Mesothelial cell of epicardium (in vitro differentiated cells): ENCODE measurements at regions not wholly inside any gene's neighbourhood (a gene's known extent, or its start where the extent isn't known, plus 50 kb on each side); places are given as distances from the start of the nearest gene placed in this dataset.

Experiments
- DNase-seq, 2 experiments: peaks; one replicate each; pipeline ENCODE4 v3.0.0; 2021; ENCODE audit warnings: low spot score in 2 of 2; ENCODE audit not compliant: unreplicated experiment in 2 of 2
- H3K27ac Mint-ChIP-seq: 2 replicates; pipeline ENCODE4 v1.8.0; 2021; ENCODE audit warnings: mixed read lengths
- H3K27me3 Mint-ChIP-seq: 2 replicates; pipeline ENCODE4 v1.8.0; 2021; ENCODE audit warnings: low read depth, mixed read lengths
- H3K36me3 Mint-ChIP-seq: 2 replicates; pipeline ENCODE4 v1.8.0; 2021; ENCODE audit warnings: mixed read lengths
- H3K4me1 Mint-ChIP-seq: 2 replicates; pipeline ENCODE4 v1.8.0; 2021; ENCODE audit warnings: mixed read lengths
- H3K4me3 Mint-ChIP-seq: 2 replicates; pipeline ENCODE4 v1.8.0; 2021; ENCODE audit warnings: mild to moderate bottlenecking, moderate library complexity, mixed read lengths
- H3K9me3 Mint-ChIP-seq: 2 replicates; pipeline ENCODE4 v1.8.0; 2021; ENCODE audit warnings: mixed read lengths
- TF ChIP-seq, protein P1 (sequence below): fragments of 200-600 bp; sonication (generic); IDR thresholded peaks from one replicate; pipeline ENCODE4 v1.5.0; 2021; ENCODE audit warnings: antibody characterized with exemption; ENCODE audit not compliant: unreplicated experiment

- Mint-ChIP-seq H3K27ac (no peak overlapping the region), H3K9me3 (no peaks in the 10 kb centered on the region), H3K36me3 (no peaks in the 10 kb centered on the region), H3K4me1 (no peaks in the 10 kb centered on the region), H3K4me3 (no peak overlapping the region), H3K27me3 (peaks cover 58% of the 10 kb centered on the region)
- TF ChIP-seq, protein P1, sequence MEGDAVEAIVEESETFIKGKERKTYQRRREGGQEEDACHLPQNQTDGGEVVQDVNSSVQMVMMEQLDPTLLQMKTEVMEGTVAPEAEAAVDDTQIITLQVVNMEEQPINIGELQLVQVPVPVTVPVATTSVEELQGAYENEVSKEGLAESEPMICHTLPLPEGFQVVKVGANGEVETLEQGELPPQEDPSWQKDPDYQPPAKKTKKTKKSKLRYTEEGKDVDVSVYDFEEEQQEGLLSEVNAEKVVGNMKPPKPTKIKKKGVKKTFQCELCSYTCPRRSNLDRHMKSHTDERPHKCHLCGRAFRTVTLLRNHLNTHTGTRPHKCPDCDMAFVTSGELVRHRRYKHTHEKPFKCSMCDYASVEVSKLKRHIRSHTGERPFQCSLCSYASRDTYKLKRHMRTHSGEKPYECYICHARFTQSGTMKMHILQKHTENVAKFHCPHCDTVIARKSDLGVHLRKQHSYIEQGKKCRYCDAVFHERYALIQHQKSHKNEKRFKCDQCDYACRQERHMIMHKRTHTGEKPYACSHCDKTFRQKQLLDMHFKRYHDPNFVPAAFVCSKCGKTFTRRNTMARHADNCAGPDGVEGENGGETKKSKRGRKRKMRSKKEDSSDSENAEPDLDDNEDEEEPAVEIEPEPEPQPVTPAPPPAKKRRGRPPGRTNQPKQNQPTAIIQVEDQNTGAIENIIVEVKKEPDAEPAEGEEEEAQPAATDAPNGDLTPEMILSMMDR = no peak
- DNase-seq = no peak
Observed at GRCh38 chr1:30051777-30052176, 671.6 kb downstream of the MATN1 start.

DNA sequence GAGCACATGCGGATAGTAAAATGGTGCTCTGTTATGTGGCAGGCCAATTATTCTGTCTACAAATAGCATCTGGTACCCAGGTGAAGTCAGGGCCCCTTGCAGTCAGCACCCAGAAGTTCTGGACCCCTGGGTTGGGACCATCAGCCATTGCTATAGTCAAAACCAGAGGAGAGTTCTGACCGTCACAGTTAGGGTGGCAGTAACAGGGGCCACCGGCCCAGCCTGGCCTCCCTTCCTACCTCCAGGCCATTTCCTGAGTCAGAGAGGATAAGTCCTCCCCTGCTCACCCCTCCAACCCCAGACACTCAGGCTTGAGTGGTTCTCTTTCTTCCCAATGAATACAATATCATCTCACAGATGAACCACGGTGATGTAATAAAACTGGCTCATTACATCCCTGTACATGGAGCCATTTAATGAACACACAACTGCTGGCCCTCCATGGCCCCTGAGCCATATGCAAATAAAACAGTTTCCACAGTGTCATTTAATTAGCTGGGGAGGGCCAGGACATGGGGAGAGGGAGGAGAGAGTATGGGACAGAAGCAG is 673.6 kb downstream of the MATN1 start:
- no peak overlapping the region for H3K4me3 Mint-ChIP-seq
- no peak overlapping the region for H3K27ac Mint-ChIP-seq
- peak in 1 of 2 experiments; percentile 11 for DNase-seq
- no peaks in the 10 kb centered on the region for H3K4me1 Mint-ChIP-seq
- no peaks in the 10 kb centered on the region for H3K36me3 Mint-ChIP-seq
- TF ChIP-seq, protein P1 = no peak
- peaks cover 49% of the 10 kb centered on the region for H3K27me3 Mint-ChIP-seq
- H3K9me3 Mint-ChIP-seq = no peaks in the 10 kb centered on the region

GRCh38 chr1:30048905-30049304 is 674.5 kb downstream of the MATN1 start:
- Mint-ChIP-seq H3K9me3 (no peaks in the 10 kb centered on the region), H3K4me3 (no peak overlapping the region)

GRCh38 chr1:30047576-30047975 is 675.8 kb downstream of the MATN1 start:
- H3K4me1 Mint-ChIP-seq = no peaks in the 10 kb centered on the region
- no peaks in the 10 kb centered on the region for H3K9me3 Mint-ChIP-seq
- peaks cover 30% of the 10 kb centered on the region for H3K27me3 Mint-ChIP-seq
- TF ChIP-seq, protein P1 = no peak
- H3K36me3 Mint-ChIP-seq = no peaks in the 10 kb centered on the region
- no peak overlapping the region for H3K4me3 Mint-ChIP-seq
- H3K27ac Mint-ChIP-seq = no peak overlapping the region
- peak in 1 of 2 experiments; percentile 22 for DNase-seq

More at GRCh38 chr1:30048905-30049304, 674.5 kb downstream of the MATN1 start:
- no peaks in the 10 kb centered on the region for H3K36me3 Mint-ChIP-seq
- H3K4me1 Mint-ChIP-seq = no peaks in the 10 kb centered on the region
- no peak overlapping the region for H3K27ac Mint-ChIP-seq
- peaks cover 42% of the 10 kb centered on the region for H3K27me3 Mint-ChIP-seq
- DNase-seq = peak in 1 of 2 experiments; percentile 31
- TF ChIP-seq, protein P1 = no peak

- H3K27me3 Mint-ChIP-seq = peaks cover 26% of the 10 kb centered on the region
- no peak overlapping the region for H3K27ac Mint-ChIP-seq
- no peaks in the 10 kb centered on the region for H3K36me3 Mint-ChIP-seq
- H3K4me3 Mint-ChIP-seq = no peak overlapping the region
- H3K4me1 Mint-ChIP-seq = no peaks in the 10 kb centered on the region
- H3K9me3 Mint-ChIP-seq = no peaks in the 10 kb centered on the region
- peak in 1 of 2 experiments; percentile 31 for DNase-seq
- TF ChIP-seq, protein P1 = no peak
Observed at GRCh38 chr1:30046751-30047150, 676.6 kb downstream of the MATN1 start.
